ENCODE measurements at regions not wholly inside any gene's neighbourhood (a gene's known extent, or its start where the extent isn't known, plus 50 kb on each side); places are given as distances from the start of the nearest gene placed in this dataset.

GRCh38 chr4:173469622-173470021, 60.4 kb downstream of the HAND2 start:
- TF ChIP-seq EZH2 (IDR thresholded peaks at IDR 0.05; ENCODE audit: low read depth) (no peak), CTCF (conservative IDR thresholded peaks at IDR 0.05) (no peak)
